ENCODE measurements at regions not wholly inside any gene's neighbourhood (a gene's known extent, or its start where the extent isn't known, plus 50 kb on each side); places are given as distances from the start of the nearest gene placed in this dataset.

DNA sequence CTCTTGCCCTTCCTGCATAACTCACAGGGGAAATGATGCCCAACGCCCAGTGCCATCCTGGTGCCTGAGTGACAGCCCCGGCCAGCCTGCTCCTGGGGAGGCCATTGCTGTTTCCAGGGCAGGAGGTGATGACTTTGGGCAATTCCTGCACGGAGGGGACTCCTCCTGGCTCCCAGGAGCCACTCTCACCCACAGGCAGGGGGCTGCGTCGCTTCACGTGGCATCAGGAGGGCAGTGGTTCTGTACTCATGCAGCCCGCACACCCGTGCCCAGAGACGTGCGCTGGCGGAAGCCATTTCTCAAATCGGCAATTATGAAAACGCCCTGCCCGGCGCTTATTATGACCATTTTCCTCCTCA, 272.3 kb downstream of the CTTN start:
- Histone ChIP-seq H2AFZ (ENCODE audit: low read depth, low read length, poor library complexity, severe bottlenecking) (no peak overlapping the region), H3K27ac (ENCODE audit: low read depth, low read length) (no peak overlapping the region), H3K9ac (ENCODE audit: low read length) (no peak overlapping the region), H3K4me2 (ENCODE audit: low read length) (no peak overlapping the region), H3K9me2 (ENCODE audit: insufficient read depth) (no peaks in the 10 kb centered on the region), H3K27me3 (ENCODE audit: insufficient read depth, low read length) (no peaks in the 10 kb centered on the region), H4K20me1 (ENCODE audit: insufficient read depth) (no peaks in the 10 kb centered on the region), H3K4me1 (ENCODE audit: control insufficient read depth in 1 of 2, insufficient read depth in 2 of 2, low read length in 2 of 2) (peaks cover 0 to under 1% of the 10 kb centered on the region in 2 experiments; a peak in 1 of 4 replicates), H3K36me3 (ENCODE audit: control insufficient read depth in 1 of 2, insufficient read depth in 2 of 2, low read length in 2 of 2) (no peaks in the 10 kb centered on the region), H3K79me2 (ENCODE audit: insufficient read depth, low read length) (no peaks in the 10 kb centered on the region), H3K4me3 (replicated peaks in 1 of 2; ENCODE audit: low read depth in 1 of 2, low read length in 2 of 2) (no peak overlapping the region), H3K9me3 (ENCODE audit: control insufficient read depth in 1 of 2, insufficient read depth in 1 of 2, low read depth in 1 of 2, low read length in 2 of 2) (no peaks in the 10 kb centered on the region)
- BruUV-seq (replicated peaks) = no TSS peak
- no peak for ATAC-seq
- intact Hi-C loops (cut with micrococcal nuclease) = no loop called here
- ChIA-PET RAD21 (ENCODE audit: low non-redundant PET in 1 of 2, low total read pairs in 2 of 2, uncharacterized antibody in 2 of 2, unreplicated experiment in 2 of 2) (no interaction called here), POLR2A (no interaction called here), CTCF (no interaction called here)
- TF ChIP-seq ZNF274 (IDR thresholded peaks at IDR 0.05; ENCODE audit: low read depth, low read length) (no peak), RAD21 (IDR thresholded peaks at IDR 0.05; ENCODE audit: low read depth) (no peak)
- TF ChIP-seq, protein P1, sequence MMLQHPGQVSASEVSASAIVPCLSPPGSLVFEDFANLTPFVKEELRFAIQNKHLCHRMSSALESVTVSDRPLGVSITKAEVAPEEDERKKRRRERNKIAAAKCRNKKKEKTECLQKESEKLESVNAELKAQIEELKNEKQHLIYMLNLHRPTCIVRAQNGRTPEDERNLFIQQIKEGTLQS (IDR thresholded peaks at IDR 0.05) = no peak
- DNase-seq (ENCODE audit: low read depth, low spot score) = no peak

DNA sequence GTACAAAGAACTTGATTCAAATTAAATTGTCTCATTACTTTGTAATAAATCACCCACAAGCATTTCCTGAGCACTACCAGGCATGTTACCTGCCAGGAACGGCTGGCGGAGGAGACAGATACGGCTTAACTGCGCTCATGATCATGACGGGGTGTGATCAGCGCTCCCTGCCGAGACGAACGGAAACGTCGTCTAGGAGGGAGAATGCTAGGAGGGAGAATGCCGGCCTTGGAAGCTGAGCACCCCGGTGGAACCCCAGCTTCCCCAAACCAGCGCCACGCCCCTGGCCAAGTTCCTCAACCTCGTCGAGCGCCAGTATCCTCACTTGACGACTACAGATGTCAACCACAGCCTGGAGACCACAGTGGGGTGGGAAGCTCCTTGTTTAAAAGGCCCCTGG, 272.8 kb downstream of the CTTN start:
- peaks cover 0 to 5% of the 10 kb centered on the region in 2 experiments; a peak in 3 of 4 replicates for H3K4me1 ChIP-seq (ENCODE audit: control insufficient read depth in 1 of 2, insufficient read depth in 2 of 2, low read length in 2 of 2)
- ChIA-PET POLR2A (no interaction called here), CTCF (no interaction called here), RAD21 (ENCODE audit: low non-redundant PET in 1 of 2, low total read pairs in 2 of 2, uncharacterized antibody in 2 of 2, unreplicated experiment in 2 of 2) (no interaction called here)
- no peak overlapping the region for H3K4me3 ChIP-seq (replicated peaks in 1 of 2; ENCODE audit: low read depth in 1 of 2, low read length in 2 of 2)
- TF ChIP-seq SIN3A (IDR thresholded peaks at IDR 0.05; ENCODE audit: low read depth) (no peak), POLR2A (IDR thresholded peaks at IDR 0.05; ENCODE audit: borderline replicate concordance, extremely low read depth, insufficient read depth, insufficient read length) (no peak), POLR2AphosphoS5 (IDR thresholded peaks at IDR 0.05; ENCODE audit: low read depth, low read length) (no peak), ELF1 (IDR thresholded peaks at IDR 0.05; ENCODE audit: borderline replicate concordance, low read depth) (no peak), ZNF274 (IDR thresholded peaks at IDR 0.05; ENCODE audit: low read depth, low read length) (no peak)
- TF ChIP-seq, protein P1 (IDR thresholded peaks at IDR 0.05) = no peak
- TF ChIP-seq, protein P2, sequence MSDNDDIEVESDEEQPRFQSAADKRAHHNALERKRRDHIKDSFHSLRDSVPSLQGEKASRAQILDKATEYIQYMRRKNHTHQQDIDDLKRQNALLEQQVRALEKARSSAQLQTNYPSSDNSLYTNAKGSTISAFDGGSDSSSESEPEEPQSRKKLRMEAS (IDR thresholded peaks at IDR 0.05) = no peak
- H3K27ac ChIP-seq (ENCODE audit: low read depth, low read length) = no peak overlapping the region
- H3K9me2 ChIP-seq (ENCODE audit: insufficient read depth) = no peaks in the 10 kb centered on the region
- H3K9me3 ChIP-seq (ENCODE audit: control insufficient read depth in 1 of 2, insufficient read depth in 1 of 2, low read depth in 1 of 2, low read length in 2 of 2) = no peaks in the 10 kb centered on the region
- intact Hi-C loops (cut with micrococcal nuclease) = no loop called here
- no peaks in the 10 kb centered on the region for H3K36me3 ChIP-seq (ENCODE audit: control insufficient read depth in 1 of 2, insufficient read depth in 2 of 2, low read length in 2 of 2)
- H3K27me3 ChIP-seq (ENCODE audit: insufficient read depth, low read length) = no peaks in the 10 kb centered on the region
- no peak overlapping the region for H3K4me2 ChIP-seq (ENCODE audit: low read length)
- DNase-seq (ENCODE audit: low read depth, low spot score) (no peak), ATAC-seq (no peak)
- H2AFZ ChIP-seq (ENCODE audit: low read depth, low read length, poor library complexity, severe bottlenecking) = no peak overlapping the region
- no peaks in the 10 kb centered on the region for H3K79me2 ChIP-seq (ENCODE audit: insufficient read depth, low read length)
- H4K20me1 ChIP-seq (ENCODE audit: insufficient read depth) = no peaks in the 10 kb centered on the region
- BruUV-seq (replicated peaks) = no TSS peak
- no peak overlapping the region for H3K9ac ChIP-seq (ENCODE audit: low read length)
